GM19035 (cell line): ENCODE measurements at regions not wholly inside any gene's neighbourhood (a gene's known extent, or its start where the extent isn't known, plus 50 kb on each side); places are given as distances from the start of the nearest gene placed in this dataset.
"Not testable (repeated sequence)": the region's sequence is repeated elsewhere in the genome, so short reads cannot be mapped to it uniquely, and the experiment has no call there.

Experiments
- ATAC-seq: cut with Tn5 transposase; IDR thresholded peaks from one replicate; pipeline ENCODE4 v1.9.1; 2021; ENCODE audit not compliant: unreplicated experiment

DNA sequence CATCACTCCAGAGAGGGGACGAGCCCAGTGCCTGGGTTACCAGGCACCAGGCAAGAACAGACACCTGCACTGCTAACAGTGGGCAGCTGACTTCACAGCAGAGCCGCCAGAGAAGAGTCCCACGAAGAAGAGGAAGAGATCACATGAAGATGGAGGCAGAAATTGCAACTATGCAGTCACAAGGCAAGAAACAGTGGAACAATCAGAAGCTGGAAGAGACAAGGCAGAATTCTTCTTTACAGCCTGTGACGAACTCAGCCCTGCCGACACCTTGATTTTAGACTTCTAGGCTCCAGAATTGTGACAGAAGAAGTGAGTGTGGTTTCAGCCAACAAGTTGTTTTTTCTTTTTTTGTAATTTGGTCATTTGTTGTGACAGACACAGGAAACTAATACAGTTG lies 59.2 kb downstream of the IL12A start:
- ATAC-seq = no peak

DNA sequence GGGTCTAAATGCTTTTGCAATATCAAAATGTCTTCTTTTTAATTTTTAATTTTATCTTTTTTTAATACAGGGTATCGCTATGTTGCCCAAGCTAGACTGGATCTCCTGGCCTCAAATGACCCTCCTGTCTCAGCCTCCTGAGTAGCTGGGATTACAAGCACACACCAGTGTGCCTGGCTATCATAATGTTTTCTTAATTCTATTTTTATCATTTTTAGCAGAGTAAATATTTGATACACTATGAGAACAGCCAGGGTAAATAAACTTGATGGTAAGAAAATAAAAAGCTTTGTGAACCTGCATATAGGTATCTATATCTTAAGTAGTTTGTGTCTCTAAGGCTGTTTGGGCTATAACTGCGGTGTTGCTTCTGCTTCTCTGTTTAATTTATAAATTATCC lies 60.4 kb downstream of the IL12A start:
- no peak for ATAC-seq

DNA sequence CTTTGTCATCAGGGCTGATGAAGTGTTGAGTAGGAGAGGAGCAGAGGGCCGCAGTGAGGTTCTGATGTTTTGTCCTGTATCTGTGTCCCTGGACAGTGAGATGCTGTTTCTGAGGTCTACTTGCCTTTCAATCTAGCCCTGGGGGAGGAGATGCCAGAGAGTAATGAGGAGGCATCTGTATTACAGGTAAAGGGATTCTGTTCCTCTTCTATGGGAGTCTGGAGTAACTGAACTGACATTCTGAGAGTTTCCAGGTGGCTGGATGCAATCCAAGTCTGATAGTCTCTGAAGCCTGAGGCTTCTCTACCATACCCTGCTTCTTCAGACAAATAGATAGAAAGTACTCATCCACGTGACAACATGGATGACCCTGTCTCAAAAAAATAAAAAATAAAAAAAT lies 60.9 kb downstream of the IL12A start:
- no peak for ATAC-seq

DNA sequence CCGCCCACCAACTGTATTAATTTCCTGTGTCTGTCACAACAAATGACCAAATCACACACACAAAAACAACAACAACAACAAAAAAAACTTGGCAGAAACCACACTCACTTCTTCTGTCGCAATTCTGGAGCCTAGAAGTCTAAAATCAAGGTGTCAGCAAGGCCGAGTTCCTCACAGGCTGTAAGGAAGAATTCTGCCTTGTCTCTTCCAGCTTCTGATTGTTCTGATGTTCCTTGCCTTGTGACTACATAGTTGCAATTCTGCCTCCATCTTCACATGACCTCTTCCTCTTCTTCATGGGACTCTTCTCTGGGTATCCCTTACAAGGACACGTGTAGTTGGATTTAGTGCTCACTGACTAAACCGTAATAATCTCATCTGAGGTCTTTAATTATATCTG lies 61.4 kb downstream of the IL12A start:
- no peak for ATAC-seq

DNA sequence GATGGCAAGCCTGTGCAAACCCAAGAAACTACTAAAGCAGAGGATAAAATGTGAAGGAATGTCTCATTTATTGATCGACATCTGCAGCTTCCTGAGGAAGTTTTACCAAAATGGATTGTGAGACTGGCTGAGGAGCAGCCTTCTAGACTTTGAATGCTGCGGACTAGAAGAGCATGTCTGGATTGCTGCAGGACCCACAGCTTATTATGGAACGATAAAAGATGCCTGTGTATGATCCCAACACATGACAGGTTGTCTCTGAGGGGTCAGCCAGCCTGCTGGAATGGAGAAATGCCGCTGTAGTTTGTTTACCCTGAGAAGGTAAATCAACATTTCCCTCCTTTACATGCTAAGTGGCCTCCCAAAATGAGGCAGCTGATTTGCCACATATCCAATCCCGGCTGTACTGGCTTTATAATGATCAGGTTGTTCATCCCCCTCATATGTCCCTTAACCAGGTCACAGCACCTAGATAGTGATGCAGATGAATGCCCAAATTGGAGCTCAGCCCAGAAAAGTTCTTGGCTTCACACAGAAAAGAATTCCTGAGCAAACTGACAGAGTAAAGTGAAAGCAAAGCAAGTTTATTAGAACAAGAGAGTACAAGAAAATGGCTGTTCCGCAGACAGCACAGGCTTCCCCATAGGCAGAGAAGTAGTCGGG lies 63.9 kb downstream of the IL12A start:
- ATAC-seq = no peak

DNA sequence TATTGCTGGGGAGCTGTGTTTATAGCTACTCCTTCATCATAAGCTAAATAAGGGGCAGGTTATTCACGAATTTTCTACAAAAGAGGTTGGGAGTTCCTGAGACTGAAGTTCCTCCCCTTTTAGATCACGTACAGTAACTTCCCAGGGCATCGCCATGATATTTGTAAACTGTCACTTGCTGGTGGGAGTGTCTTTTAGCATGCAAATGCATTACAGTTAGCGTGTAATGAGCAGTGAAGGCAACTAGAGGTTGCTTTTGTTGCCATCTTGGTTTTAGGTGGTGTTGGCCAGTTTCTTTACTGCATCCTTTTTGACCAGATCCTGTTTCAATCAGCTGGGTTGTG lies 64.4 kb downstream of the IL12A start:
- ATAC-seq = no peak

DNA sequence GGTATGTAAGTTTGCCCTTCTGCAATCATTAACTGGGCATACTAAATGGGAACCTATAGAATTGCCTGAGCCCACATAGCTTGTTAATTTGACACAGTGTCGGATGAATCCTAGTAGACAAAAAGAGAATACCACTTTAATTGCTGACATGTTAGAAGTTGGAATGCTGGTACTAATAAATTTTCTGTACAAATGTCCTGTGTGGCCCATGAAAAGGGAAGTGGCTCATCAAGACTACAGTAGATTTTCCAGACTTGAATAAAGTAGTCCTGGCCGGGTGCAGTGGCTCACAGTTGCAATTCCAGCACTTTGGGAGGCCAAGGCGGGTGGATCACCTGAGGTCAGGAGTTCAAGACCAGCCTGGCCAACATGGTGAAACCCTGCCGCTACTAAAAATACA lies 66.2 kb downstream of the IL12A start:
- ATAC-seq = not testable (repeated sequence)

DNA sequence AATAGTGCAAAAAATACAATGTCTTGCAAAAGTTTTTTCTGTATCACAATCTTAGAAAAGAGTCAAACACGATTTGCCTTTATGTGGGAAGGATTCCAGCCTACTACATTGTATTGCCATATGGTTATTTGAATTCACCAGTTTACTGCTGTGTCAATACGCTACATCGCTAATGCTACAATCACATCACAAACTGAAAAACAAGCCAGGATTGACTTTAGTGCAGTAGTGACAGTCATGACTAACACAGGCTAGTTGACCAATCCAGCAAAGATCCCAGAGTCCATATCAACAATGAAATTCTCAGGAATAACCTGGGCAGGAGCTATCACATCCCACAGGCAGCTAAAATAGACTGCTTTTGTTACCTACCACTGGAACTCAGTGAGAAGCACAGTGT lies 67.0 kb downstream of the IL12A start:
- ATAC-seq = no peak

DNA sequence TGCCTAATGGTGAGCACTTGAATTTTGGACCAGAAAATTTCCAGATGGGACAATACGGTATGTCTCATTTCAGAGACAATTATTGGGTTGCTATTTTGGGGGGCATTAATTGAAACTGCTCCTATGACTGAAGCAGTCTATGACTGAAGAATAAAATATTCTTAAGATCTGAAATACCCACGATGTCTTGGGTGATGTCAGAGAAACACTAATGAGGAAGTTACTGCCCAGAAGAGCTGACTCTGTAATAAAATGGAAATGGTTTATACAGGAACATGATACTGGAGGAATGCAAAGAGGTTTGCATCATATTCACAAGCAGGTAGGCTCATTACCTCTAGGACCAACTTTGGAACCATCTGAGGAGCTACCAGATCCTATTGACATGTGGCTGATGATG lies 68.7 kb downstream of the IL12A start:
- no peak for ATAC-seq

DNA sequence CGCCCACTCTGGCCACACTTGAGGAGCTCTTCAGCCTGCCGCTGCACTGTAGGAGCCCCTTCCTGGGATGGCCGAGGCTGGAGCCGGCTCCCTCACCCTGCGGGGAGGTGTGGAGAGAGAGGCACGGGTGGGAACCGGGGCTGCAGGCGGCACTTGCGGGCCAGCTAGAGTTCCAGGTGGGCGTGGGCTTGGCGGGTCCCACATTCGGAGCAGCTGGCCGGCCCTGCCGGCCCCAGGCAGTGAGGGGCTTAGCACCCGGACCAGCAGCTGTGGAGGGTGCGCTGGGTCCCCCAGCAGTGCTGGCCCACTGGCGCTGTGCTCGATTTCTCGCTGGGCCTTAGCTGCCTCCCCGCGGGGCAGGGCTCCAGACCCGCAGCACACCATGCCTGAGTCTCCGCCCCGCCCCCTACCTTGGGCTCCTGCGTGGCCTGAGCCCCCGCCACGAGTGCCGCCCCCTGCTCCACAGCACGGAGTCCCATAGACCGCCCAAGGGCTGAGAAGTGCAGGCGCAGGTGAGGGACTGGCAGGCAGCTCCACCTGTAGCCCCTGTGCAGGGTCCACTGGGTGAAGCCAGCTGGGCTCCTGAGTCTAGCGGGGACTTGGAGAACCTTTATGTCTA lies 71.9 kb downstream of the IL12A start:
- ATAC-seq = no peak

DNA sequence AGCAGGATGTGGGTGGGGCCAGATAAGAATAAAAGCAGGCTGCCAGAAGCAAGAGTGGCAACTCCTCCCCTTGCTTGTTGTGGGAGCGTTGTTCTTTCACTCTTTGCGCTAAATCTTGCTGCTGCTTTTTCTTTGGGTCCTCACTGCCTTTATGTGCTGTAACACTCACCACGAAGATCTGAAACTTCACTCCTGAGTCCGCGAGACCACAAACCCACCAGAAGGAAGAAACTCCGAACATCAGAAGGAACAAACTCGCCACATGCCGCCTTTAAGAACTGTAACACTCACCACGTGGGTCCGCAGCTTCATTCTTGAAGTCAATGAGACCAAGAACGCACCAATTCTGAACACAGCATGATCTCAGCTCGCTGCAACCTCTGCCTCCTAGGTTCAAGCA lies 72.9 kb downstream of the IL12A start:
- no peak for ATAC-seq

DNA sequence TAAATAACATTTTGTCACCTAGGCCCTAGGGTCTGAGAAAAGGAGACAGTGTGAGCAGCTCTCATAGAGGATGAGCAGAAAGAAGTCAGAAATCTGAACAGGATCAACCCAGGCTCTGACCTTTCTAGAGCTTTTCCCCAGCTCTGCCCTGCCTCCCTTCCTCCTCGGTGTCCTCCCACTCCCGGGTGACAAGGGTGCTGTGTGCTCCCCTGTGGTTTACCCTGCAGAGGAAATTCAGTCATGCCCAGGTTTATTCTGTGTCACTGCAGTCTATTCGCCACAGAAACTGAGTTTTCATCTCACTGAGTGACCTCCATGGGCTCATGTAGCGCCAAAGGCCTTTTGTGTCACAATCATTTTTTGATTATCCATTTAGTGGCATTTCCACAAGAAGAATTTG lies 76.6 kb downstream of the IL12A start:
- ATAC-seq = no peak

DNA sequence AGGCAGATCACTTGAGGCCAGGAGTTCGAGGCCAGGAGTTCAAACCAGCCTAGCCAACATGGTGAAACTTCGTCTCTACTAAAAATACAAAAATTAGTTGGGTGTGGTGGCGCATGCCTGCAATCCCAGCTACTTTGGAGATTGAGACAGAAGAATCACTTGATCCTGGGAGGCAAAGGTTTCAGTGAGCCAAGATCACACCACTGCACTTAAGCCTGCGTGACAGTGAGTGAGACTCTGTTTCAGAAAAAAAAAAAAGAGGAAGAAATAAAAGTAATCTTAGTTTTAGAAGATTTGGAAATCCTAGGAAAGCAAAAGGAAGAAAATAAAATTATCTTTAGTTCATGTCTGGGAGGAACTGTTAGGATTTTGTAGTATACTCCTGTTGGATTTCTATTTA lies 77.2 kb downstream of the IL12A start:
- ATAC-seq = no peak

DNA sequence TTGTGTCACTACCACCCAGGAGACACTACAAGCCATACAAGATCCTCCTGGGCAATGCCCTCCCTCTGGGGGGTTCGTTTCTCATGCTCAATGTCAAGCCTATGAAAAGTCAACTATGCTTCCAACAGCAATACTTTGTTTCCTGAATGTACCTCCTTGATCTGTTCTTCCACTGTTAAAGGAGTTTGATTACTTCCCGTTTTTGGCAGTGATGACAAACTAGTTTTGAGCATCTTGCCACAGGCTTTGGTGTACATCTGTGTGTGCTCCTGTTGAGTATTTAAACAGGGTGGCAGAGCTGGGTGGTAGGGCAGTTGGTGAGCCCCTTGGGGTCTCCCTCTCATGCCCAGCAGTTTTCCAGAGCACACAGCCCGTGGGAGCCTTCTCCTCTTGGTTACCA lies 81.4 kb downstream of the IL12A start:
- ATAC-seq = no peak

DNA sequence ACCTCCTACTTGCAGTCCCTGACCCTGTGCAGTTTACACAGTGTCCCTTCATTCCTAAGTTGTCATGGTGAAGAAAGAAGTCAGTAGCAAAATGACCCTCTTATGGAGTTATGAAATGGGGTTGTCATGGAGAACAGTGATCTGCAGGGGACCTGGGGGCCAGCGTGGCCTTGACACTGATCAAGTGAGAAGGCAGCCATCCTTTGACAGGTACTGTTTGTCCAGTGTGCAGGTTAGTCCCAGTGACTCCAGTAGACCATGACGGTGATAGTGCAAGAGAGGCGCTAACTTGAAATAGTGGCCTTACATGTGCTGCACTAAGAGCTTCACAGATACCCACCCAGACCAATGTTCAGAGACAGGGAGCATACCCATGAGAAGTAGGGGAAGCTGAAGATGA lies 87.9 kb downstream of the IL12A start:
- no peak for ATAC-seq

DNA sequence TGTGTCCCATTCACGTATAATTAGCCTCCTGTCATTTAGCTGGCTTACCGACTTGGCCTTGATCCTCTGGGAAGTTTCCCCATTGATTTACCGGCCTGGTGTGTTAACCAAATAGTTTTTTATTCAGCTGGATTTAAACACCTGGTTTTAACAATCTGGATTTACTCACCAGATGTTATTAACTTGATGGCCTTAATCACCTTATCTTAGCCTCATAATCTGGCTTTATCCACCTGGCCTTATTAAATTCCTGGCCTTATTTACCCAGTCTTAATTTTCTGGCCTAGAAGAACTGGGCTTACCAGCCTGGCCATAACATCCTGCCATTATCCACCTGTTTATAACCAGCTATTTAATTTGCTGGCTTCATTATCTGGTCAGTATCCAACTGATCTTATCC lies 89.9 kb downstream of the IL12A start:
- no peak for ATAC-seq

DNA sequence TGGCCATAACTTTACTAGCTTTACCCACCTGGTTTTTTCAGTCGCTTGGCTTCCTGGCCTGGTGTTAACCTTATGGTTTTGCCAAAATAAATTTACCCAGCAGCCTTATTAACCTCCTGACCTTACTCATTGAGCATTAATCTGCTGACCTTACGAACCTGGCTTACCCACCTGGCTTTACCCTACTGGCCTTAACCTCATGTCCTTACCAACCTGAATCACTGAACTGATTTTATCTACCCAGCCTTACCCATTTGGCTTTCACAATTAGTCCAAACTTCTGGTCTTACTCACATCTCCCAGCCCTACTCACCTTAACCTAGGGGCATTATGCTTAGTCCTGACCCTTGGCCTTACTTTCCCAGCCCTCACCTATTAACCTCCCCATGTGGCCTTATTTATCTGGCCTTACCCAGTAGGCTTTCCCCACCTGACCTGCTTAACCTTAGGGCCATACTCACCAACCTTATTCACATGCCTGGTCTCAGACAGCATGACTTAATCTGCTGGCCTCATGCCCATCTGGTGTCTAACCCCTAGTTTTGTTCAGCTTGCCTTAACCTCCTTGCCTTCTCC lies 93.4 kb downstream of the IL12A start:
- no peak for ATAC-seq

DNA sequence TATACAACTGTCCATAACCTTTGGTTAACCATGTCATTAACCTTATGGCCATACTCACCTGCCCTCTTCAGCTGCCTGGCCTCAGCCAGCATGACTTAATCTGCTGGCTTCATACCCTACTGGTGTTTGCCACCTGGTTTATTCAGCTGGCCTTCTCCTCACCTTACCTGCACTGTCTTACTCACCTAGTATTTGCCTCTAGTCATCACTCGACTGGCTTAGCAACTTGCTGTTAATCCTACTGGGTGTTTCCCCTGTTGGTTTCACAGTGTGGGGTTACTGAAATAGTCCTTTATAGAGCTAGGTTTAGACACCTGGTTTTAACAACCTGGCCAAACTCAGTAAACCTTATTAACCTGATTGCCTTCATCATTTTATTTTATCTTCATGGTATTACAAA lies 96.4 kb downstream of the IL12A start:
- ATAC-seq = no peak

DNA sequence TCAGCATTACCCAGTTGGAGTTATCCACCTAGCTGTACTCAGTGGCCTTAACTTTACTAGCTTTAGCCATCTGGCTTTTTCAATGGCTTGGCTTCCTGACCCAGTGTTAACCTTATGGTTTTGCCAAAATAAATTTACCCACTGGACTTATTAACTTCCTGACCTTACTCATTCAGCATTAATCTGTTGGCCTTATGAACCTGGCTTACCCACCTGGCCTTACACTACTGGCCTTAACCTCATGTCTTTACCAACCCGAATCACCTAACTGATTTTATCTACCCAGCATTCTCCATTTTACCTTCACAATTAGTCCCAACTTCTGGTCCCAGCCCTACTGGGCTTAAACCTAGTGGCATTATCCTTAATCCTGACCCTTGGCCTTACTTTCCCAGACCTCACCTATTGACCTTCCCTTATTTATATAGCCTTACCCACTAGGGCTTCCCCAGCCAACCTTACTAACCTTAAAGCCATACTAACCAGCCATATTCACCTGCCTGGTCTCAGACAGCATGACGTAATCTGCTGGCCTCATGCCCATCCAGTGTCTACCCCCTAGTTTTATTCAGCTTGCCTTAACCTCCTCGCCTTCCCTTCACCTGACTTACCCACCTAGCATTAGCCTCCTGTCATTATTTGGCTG lies 100.0 kb downstream of the IL12A start:
- no peak for ATAC-seq

DNA sequence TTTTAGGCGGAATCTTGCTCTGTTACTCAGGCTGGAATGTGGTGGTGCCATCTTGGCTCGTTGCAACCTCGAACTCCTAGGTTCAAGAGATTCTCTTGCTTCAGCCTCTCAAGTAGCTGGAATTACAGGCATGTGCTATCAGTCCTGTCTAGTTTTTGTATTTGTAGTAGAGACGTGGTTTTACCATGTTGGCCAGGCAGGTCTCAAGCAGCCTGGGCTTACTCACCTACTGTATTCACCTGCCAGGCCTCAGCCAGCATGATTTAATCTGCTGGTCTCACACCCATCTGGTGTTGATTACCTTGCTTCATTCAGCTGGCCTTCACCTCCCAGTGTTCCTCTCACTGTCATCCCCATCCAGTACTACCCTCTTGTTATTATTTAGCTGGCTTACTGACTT lies 102.0 kb downstream of the IL12A start:
- no peak for ATAC-seq

DNA sequence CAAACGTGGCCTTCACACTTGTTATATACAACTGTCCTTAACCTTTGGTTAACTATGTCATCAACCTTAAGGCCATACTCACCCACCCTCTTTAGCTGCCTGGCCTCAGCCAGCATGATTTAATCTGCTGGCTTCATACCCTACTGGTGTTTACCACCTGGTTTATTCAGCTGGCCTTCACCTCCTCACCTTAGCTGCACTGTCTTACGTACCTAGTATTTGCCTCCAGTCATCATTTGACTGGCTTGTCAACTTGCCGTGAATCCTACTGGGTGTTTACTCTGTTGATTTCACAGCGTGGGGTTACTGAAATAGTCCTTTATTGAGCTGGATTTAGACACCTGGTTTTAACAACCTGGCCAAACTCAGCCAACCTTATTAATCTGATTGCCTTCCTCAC lies 102.8 kb downstream of the IL12A start:
- no peak for ATAC-seq

DNA sequence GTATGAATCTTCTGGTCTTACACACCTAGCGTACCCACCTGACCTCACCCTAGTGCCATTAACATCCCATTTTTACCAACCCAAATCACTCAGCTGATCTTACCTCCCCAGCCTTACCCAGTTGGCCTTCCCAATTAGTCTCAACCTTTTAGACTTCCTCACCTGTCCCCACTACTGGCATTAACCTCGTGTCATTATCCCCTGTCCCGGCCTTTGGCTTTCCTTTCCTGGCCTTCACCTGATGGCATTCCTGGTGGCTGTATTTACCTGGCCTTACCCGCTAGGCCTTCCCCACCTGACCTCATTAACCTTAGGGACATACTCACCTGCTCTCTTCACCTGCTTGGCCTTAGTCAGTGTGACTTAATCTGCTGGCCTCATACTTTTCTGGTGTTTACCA lies 104.1 kb downstream of the IL12A start:
- no peak for ATAC-seq

DNA sequence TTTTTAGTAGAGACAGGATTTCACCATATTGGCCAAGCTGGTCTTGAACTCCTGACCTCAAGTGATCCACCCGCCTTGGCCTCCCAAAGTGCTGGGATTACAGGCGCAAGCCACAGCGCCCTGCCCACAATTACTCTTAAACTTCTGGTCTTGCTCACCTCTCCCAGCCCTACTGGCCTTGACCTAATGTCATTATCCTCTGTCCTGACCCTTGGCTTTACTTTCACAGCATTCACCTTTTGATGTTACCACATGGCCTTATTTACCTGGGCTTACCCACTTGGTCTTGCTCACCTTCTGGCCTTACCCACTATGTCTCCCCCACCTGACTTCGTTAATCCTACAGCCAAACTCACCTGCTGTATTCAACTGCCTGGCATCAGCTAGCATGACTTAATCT lies 105.9 kb downstream of the IL12A start:
- no peak for ATAC-seq
